K562 (cell line): ENCODE measurements at regions not wholly inside any gene's neighbourhood (a gene's known extent, or its start where the extent isn't known, plus 50 kb on each side); places are given as distances from the start of the nearest gene placed in this dataset.

Experiments used
- ATAC-seq: fragments of 200-7000 bp; cut with Tn5 transposase; 3 replicates; pipeline ENCODE4 v1.9.1; 2020; ENCODE audit warnings: moderate library complexity
- BruUV-seq: library from RNA; stranded (reverse); fragments of 400-500 nt; replicated peaks from 2 replicates; lab custom pipeline; 2021; lab: Mats Ljungman, UMichigan
- CTCF ChIA-PET: fragments of 300-600 bp; formaldehyde crosslinking; extraction: SDS; loops from one replicate; lab custom pipeline; 2021; ENCODE audit warnings: low intra/inter-chr PET ratio; lab: Yijun Ruan, JAX
- POLR2A ChIA-PET: fragments of 300-600, 350-650 bp; sonication (Branson Sonifier 250); formaldehyde crosslinking; extraction: SDS; loops from one replicate; lab custom pipeline; 2021; ENCODE audit warnings: antibody characterized with exemption, inconsistent platforms; lab: Yijun Ruan, JAX
- DNase-seq, 4 experiments: peaks; one replicate each; pipeline versions ENCODE4 v3.0.0 to v3.0.0-alpha.2; 2011 to 2018; ENCODE audit warnings: low spot score in 3 of 4, mixed read lengths in 3 of 4; ENCODE audit errors: extremely low read depth in 1 of 4
- FAIRE-seq: peaks from 2 replicates; lab custom pipeline; 2011; peaks lifted over from hg19 to GRCh38; lab: Jason Lieb, UNC
- H2AFZ ChIP-seq: 2 replicates; pipeline ENCODE4 v1.6.0; 2011; ENCODE audit warnings: low read depth, low read length, control low read depth, inconsistent platforms
- H3K27ac ChIP-seq: fragments of 200-600 bp; 3 replicates; pipeline ENCODE4 v1.8.0; 2011; ENCODE audit warnings: low read depth, mild to moderate bottlenecking, control low read depth, inconsistent platforms, low read length, moderate library complexity, mixed read lengths; ENCODE audit errors: extremely low read depth
- H3K27me3 ChIP-seq, 2 experiments: fragments of 300-600 bp in 1 of 2; 2 replicates in 1 of 2; 3 replicates in 1 of 2; pipeline versions ENCODE4 v1.6.0 to v1.8.0; 2011; ENCODE audit warnings: inconsistent platforms in 2 of 2, low read length in 2 of 2, mild to moderate bottlenecking in 1 of 2, mixed read lengths in 1 of 2, moderate library complexity in 1 of 2; ENCODE audit not compliant: control insufficient read depth in 2 of 2, insufficient read depth in 2 of 2
- H3K36me3 ChIP-seq: fragments of 300-600 bp; 3 replicates; pipeline ENCODE4 v1.8.0; 2011; ENCODE audit warnings: mild to moderate bottlenecking, low read length, inconsistent platforms; ENCODE audit not compliant: control insufficient read depth, insufficient read depth
- H3K4me1 ChIP-seq, 2 experiments: fragments of 200-600 bp in 1 of 2; replicated peaks in 1 of 2; 2 replicates in 1 of 2; 3 replicates in 1 of 2; pipeline versions ENCODE4 v1.5.1 to v1.8.0; 2011; ENCODE audit warnings: inconsistent platforms in 2 of 2, low read length in 2 of 2, mild to moderate bottlenecking in 1 of 2, mixed read lengths in 1 of 2, moderate library complexity in 1 of 2; ENCODE audit not compliant: control insufficient read depth in 2 of 2, insufficient read depth in 2 of 2
- H3K4me2 ChIP-seq: 2 replicates; pipeline ENCODE4 v1.6.1; 2011; ENCODE audit warnings: low read length, control low read depth, inconsistent platforms, mixed read lengths; ENCODE audit not compliant: insufficient read depth
- H3K4me3 ChIP-seq: fragments of 200-600 bp; sonication (generic), shearing (Covaris generic); 2 replicates; pipeline ENCODE4 v1.5.1; 2016; ENCODE audit warnings: control low read depth, inconsistent platforms
- H3K79me2 ChIP-seq: fragments of 200-600 bp; 3 replicates; pipeline ENCODE4 v1.8.0; 2011; ENCODE audit warnings: low read length, inconsistent platforms; ENCODE audit not compliant: control insufficient read depth, insufficient read depth
- H3K9ac ChIP-seq, 2 experiments: 2 replicates each; pipeline versions ENCODE4 v1.6.0 to v1.6.1; 2011; ENCODE audit warnings: low read depth in 2 of 2, low read length in 2 of 2, control low read depth in 1 of 2, inconsistent platforms in 1 of 2, mild to moderate bottlenecking in 1 of 2, mixed read lengths in 1 of 2; ENCODE audit not compliant: insufficient read depth in 1 of 2
- H3K9me1 ChIP-seq: one replicate; pipeline ENCODE4 v1.6.0; 2011; ENCODE audit warnings: inconsistent platforms, mild to moderate bottlenecking, low read length, moderate library complexity; ENCODE audit not compliant: control insufficient read depth, insufficient read depth
- H3K9me3 ChIP-seq: replicated peaks from 2 replicates; pipeline ENCODE4 v1.5.1; 2011; ENCODE audit warnings: low read depth, low read length, inconsistent platforms; ENCODE audit not compliant: control insufficient read depth, insufficient read depth
- H4K20me1 ChIP-seq: replicated peaks from 2 replicates; pipeline ENCODE4 v1.6.1; 2011; ENCODE audit warnings: low read length, inconsistent platforms, mixed read lengths; ENCODE audit not compliant: control insufficient read depth, insufficient read depth
- EGR1 ChIP-seq: fragments of 450-650 bp; conservative IDR thresholded peaks from 2 replicates; pipeline ENCODE4 v1.6.1; 2017; ENCODE audit warnings: mild to moderate bottlenecking
- HMGN3 ChIP-seq: IDR thresholded peaks from 2 replicates; pipeline ENCODE4 v1.6.1; 2011; ENCODE audit warnings: borderline replicate concordance, low read depth, mild to moderate bottlenecking, mixed read lengths, low read length; ENCODE audit not compliant: insufficient read length; ENCODE audit errors: extremely low read depth
- L3MBTL2 ChIP-seq: fragments of 450-650 bp; IDR thresholded peaks from 2 replicates; pipeline ENCODE4 v1.6.1; 2016; ENCODE audit warnings: mild to moderate bottlenecking, moderate library complexity
- MAFF ChIP-seq: IDR thresholded peaks from 2 replicates; pipeline ENCODE4 v1.6.1; 2012; ENCODE audit warnings: low read length, improper control_type of control experiment
- NCOA2 ChIP-seq, 2 experiments: fragments of 450-650 bp; IDR thresholded peaks; 2 replicates each; pipeline ENCODE4 v1.6.1; 2018; ENCODE audit warnings: mild to moderate bottlenecking in 2 of 2, moderate library complexity in 1 of 2; ENCODE audit not compliant: partially characterized antibody in 2 of 2
- TCF7 ChIP-seq: sonication (generic); IDR thresholded peaks from 2 replicates; pipeline ENCODE4 v1.6.1; 2016; ENCODE audit warnings: antibody characterized with exemption, borderline replicate concordance
- XRCC4 ChIP-seq: IDR thresholded peaks from one replicate; pipeline ENCODE4 v1.6.1; 2011; ENCODE audit not compliant: insufficient read depth, insufficient read length; ENCODE audit errors: extremely low read depth
- WGBS: fragments of 100-300 bp; shearing (Covaris generic); methylation state at CpG from one replicate; pipeline ENCODE4 v1.1.6; 2016; ENCODE audit warnings: low coverage, mixed read lengths; ENCODE audit not compliant: insufficient coverage; ENCODE audit errors: missing lambda C conversion rate; 5-methylcytosine and 5-hydroxymethylcytosine counted together
- in situ Hi-C: fragments of 300-500 bp; cut with MboI; formaldehyde crosslinking; loops from 4 replicates; pipeline ENCODE4 v1.15.0; 2018; ENCODE audit warnings: inconsistent platforms, mixed read lengths
- intact Hi-C: fragments of 100-400 bp; cut with micrococcal nuclease; formaldehyde crosslinking; loops from 2 replicates; pipeline ENCODE4 v1.14.2; 2022

- TF ChIP-seq L3MBTL2 (no peak), HMGN3 (no peak), TCF7 (no peak), XRCC4 (no peak)
Observed at GRCh38 chr10:108655057-108655456, 1268.3 kb downstream of the XPNPEP1 start (continued).

- intact Hi-C loops: no loop called here
- FAIRE-seq: no peak
- ChIA-PET CTCF (no interaction called here), POLR2A (no interaction called here)
- no peak overlapping the region for H3K27ac ChIP-seq
- H3K36me3 ChIP-seq: no peaks in the 10 kb centered on the region
- no peaks in the 10 kb centered on the region for H3K4me1 ChIP-seq
- H3K79me2 ChIP-seq: no peaks in the 10 kb centered on the region
- no peak overlapping the region for H3K9ac ChIP-seq
- no peak for ATAC-seq
- no peak overlapping the region for H2AFZ ChIP-seq
- no peak overlapping the region for H3K4me3 ChIP-seq
- no peak for TF ChIP-seq NCOA2 (IDR thresholded peaks at IDR 0.05; ENCODE audit: partially characterized antibody in 2 of 2)
- TF ChIP-seq MAFF: no peak
- TF ChIP-seq EGR1: no peak
- H3K9me1 ChIP-seq: no peaks in the 10 kb centered on the region
- no TSS peak for BruUV-seq
- H3K9me3 ChIP-seq: no peaks in the 10 kb centered on the region
- H3K4me2 ChIP-seq: no peak overlapping the region
- H4K20me1 ChIP-seq: no peaks in the 10 kb centered on the region
- 0% methylated on average over 6 of the region's 6 CpGs for WGBS
- no peaks in the 10 kb centered on the region for H3K27me3 ChIP-seq
- in situ Hi-C loops: no loop called here
- no peak for DNase-seq
Observed at GRCh38 chr10:108653531-108653930, 1269.8 kb downstream of the XPNPEP1 start.
